GM21526 (cell line): ENCODE measurements at regions not wholly inside any gene's neighbourhood (a gene's known extent, or its start where the extent isn't known, plus 50 kb on each side); places are given as distances from the start of the nearest gene placed in this dataset.
A peak's percentile ranks its signal among the peaks of the same experiment; 100 is the strongest.
"Not testable (repeated sequence)": the region's sequence is repeated elsewhere in the genome, so short reads cannot be mapped to it uniquely, and the experiment has no call there.

Experiments
- ATAC-seq: cut with Tn5 transposase; IDR thresholded peaks from one replicate; pipeline ENCODE4 v1.9.1; 2021; ENCODE audit warnings: moderate library complexity; ENCODE audit not compliant: unreplicated experiment, low FRiP score

- ATAC-seq = peak; percentile 99
These were observed 253.6 kb downstream of the CBLL2 start for GRCh38 chrX:22526339-22526738.

GRCh38 chrX:22527302-22527701 is 254.6 kb downstream of the CBLL2 start:
- ATAC-seq = no peak

GRCh38 chrX:22533898-22534297 is 261.2 kb downstream of the CBLL2 start:
- ATAC-seq = no peak

GRCh38 chrX:22534643-22535042 is 261.9 kb downstream of the CBLL2 start:
- no peak for ATAC-seq

- no peak for ATAC-seq
These were observed 264.1 kb downstream of the CBLL2 start for GRCh38 chrX:22536746-22537304.

GRCh38 chrX:22538580-22538979 is 265.9 kb downstream of the CBLL2 start:
- no peak for ATAC-seq

GRCh38 chrX:22541926-22542325 is 269.2 kb downstream of the CBLL2 start:
- ATAC-seq = no peak

GRCh38 chrX:22542641-22543040 is 269.9 kb downstream of the CBLL2 start:
- no peak for ATAC-seq

GRCh38 chrX:22559506-22559905 is 286.8 kb downstream of the CBLL2 start:
- no peak for ATAC-seq

GRCh38 chrX:22575161-22575845 is 302.6 kb downstream of the CBLL2 start:
- no peak for ATAC-seq

- no peak for ATAC-seq
These were observed 304.5 kb downstream of the CBLL2 start for GRCh38 chrX:22577181-22577580.

- ATAC-seq = peak; percentile 91
These were observed 313.1 kb downstream of the CBLL2 start for GRCh38 chrX:22585831-22586230.

GRCh38 chrX:22589845-22590244 is 317.1 kb downstream of the CBLL2 start:
- ATAC-seq = no peak

GRCh38 chrX:22594766-22595165 is 322.1 kb downstream of the CBLL2 start:
- no peak for ATAC-seq

GRCh38 chrX:22603060-22603459 is 330.3 kb downstream of the CBLL2 start:
- ATAC-seq = no peak

GRCh38 chrX:22609452-22609851 is 336.7 kb downstream of the CBLL2 start:
- not testable (repeated sequence) for ATAC-seq

GRCh38 chrX:22616867-22617266 is 344.2 kb downstream of the CBLL2 start:
- no peak for ATAC-seq

GRCh38 chrX:22627576-22627975 is 354.9 kb downstream of the CBLL2 start:
- ATAC-seq = no peak

GRCh38 chrX:22628275-22628674 is 355.6 kb downstream of the CBLL2 start:
- ATAC-seq = no peak

GRCh38 chrX:22629105-22629725 is 356.5 kb downstream of the CBLL2 start:
- ATAC-seq = no peak

- ATAC-seq = no peak
These were observed 361.4 kb downstream of the CBLL2 start for GRCh38 chrX:22634083-22634482.

- no peak for ATAC-seq
These were observed 362.0 kb downstream of the CBLL2 start for GRCh38 chrX:22634751-22635150.
